GM12891 (cell line): ENCODE measurements at regions not wholly inside any gene's neighbourhood (a gene's known extent, or its start where the extent isn't known, plus 50 kb on each side); places are given as distances from the start of the nearest gene placed in this dataset.

Experiments
- POLR2A ChIP-seq: IDR thresholded peaks from 2 replicates; pipeline ENCODE4 v1.6.1; 2011; ENCODE audit warnings: low read depth, low read length, control low read depth
- TAF1 ChIP-seq: IDR thresholded peaks from 2 replicates; pipeline ENCODE4 v1.6.1; 2011; ENCODE audit warnings: low read depth, low read length, control low read depth

DNA sequence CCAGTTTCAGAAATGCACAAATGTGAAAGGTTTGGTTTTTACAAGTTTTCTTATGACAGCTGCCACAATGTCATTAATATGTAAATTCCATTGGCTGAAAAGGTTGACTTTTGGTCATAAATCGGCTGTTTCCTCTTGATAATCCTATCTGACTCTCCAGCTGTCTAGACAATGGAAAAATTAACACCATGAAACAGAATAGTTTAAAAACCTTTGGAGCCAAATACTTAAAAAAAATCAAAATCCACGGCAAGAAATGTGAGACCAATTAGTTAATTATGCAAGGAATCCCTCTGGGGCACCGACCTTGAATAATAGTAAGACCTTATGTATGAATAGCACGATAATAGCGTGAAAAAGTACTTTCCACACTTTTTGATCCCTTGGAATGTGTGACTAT, 138.0 kb downstream of the ZNF664 start:
- TF ChIP-seq POLR2A, result no peak
- no peak for TF ChIP-seq TAF1
